ENCODE measurements at regions not wholly inside any gene's neighbourhood (a gene's known extent, or its start where the extent isn't known, plus 50 kb on each side); places are given as distances from the start of the nearest gene placed in this dataset.

- peak; percentile 76 for FAIRE-seq
Observed at GRCh38 chr10:111996103-111996502, 187.5 kb downstream of the GPAM start.

GRCh38 chr10:111998728-111999127, 184.8 kb downstream of the GPAM start:
- FAIRE-seq (no peak), DNase-seq (ENCODE audit: extremely low spot score, insufficient read length, low read depth) (no peak)

More at GRCh38 chr10:111996103-111996502, 187.5 kb downstream of the GPAM start:
- DNase-seq (ENCODE audit: extremely low spot score, insufficient read length, low read depth) = peak; percentile 3

- DNase-seq (ENCODE audit: extremely low spot score, insufficient read length, low read depth) (no peak), FAIRE-seq (no peak)
Observed at GRCh38 chr10:111999205-111999914, 184.2 kb downstream of the GPAM start.

- DNase-seq (ENCODE audit: extremely low spot score, insufficient read length, low read depth) (no peak), FAIRE-seq (no peak)
Observed at GRCh38 chr10:111999915-112000302, 183.7 kb downstream of the GPAM start.

- DNase-seq (ENCODE audit: extremely low spot score, insufficient read length, low read depth) (no peak), FAIRE-seq (no peak)
Observed at GRCh38 chr10:112000466-112000865, 183.1 kb downstream of the GPAM start.

GRCh38 chr10:112002206-112002605, 181.4 kb downstream of the GPAM start:
- DNase-seq (ENCODE audit: extremely low spot score, insufficient read length, low read depth) = no peak
- no peak for FAIRE-seq

GRCh38 chr10:112004075-112004474, 179.5 kb downstream of the GPAM start:
- DNase-seq (ENCODE audit: extremely low spot score, insufficient read length, low read depth) (no peak), FAIRE-seq (no peak)

GRCh38 chr10:112005044-112005443, 178.5 kb downstream of the GPAM start:
- FAIRE-seq (no peak), DNase-seq (ENCODE audit: extremely low spot score, insufficient read length, low read depth) (no peak)

GRCh38 chr10:112006407-112006806, 177.2 kb downstream of the GPAM start:
- DNase-seq (ENCODE audit: extremely low spot score, insufficient read length, low read depth) (no peak), FAIRE-seq (no peak)

- DNase-seq (ENCODE audit: extremely low spot score, insufficient read length, low read depth) (no peak), FAIRE-seq (no peak)
Observed at GRCh38 chr10:112006831-112007230, 176.7 kb downstream of the GPAM start.

- FAIRE-seq = no peak
- DNase-seq (ENCODE audit: extremely low spot score, insufficient read length, low read depth) = no peak
Observed at GRCh38 chr10:112022196-112022595, 161.4 kb downstream of the GPAM start.

- FAIRE-seq = no peak
- DNase-seq (ENCODE audit: extremely low spot score, insufficient read length, low read depth) = no peak
Observed at GRCh38 chr10:112024079-112024478, 159.5 kb downstream of the GPAM start.

- FAIRE-seq (no peak), DNase-seq (ENCODE audit: extremely low spot score, insufficient read length, low read depth) (no peak)
Observed at GRCh38 chr10:112025228-112025627, 158.3 kb downstream of the GPAM start.

GRCh38 chr10:112026438-112026837, 157.1 kb downstream of the GPAM start:
- FAIRE-seq (no peak), DNase-seq (ENCODE audit: extremely low spot score, insufficient read length, low read depth) (no peak)

GRCh38 chr10:112027731-112028280, 155.8 kb downstream of the GPAM start:
- no peak for DNase-seq (ENCODE audit: extremely low spot score, insufficient read length, low read depth)
- no peak for FAIRE-seq

GRCh38 chr10:112030431-112030830, 153.1 kb downstream of the GPAM start:
- DNase-seq (ENCODE audit: extremely low spot score, insufficient read length, low read depth) = no peak
- no peak for FAIRE-seq

GRCh38 chr10:112039823-112040222, 143.7 kb downstream of the GPAM start:
- DNase-seq (ENCODE audit: extremely low spot score, insufficient read length, low read depth) (no peak), FAIRE-seq (no peak)

GRCh38 chr10:112040696-112041095, 142.9 kb downstream of the GPAM start:
- FAIRE-seq (no peak), DNase-seq (ENCODE audit: extremely low spot score, insufficient read length, low read depth) (no peak)

GRCh38 chr10:112045938-112046337, 137.6 kb downstream of the GPAM start:
- no peak for FAIRE-seq

GRCh38 chr10:112047674-112048073, 135.9 kb downstream of the GPAM start:
- FAIRE-seq = no peak

More at GRCh38 chr10:112045938-112046337, 137.6 kb downstream of the GPAM start:
- DNase-seq (ENCODE audit: extremely low spot score, insufficient read length, low read depth) = no peak

GRCh38 chr10:112052166-112052565, 131.4 kb downstream of the GPAM start:
- FAIRE-seq (no peak), DNase-seq (ENCODE audit: extremely low spot score, insufficient read length, low read depth) (no peak)

More at GRCh38 chr10:112047674-112048073, 135.9 kb downstream of the GPAM start:
- DNase-seq (ENCODE audit: extremely low spot score, insufficient read length, low read depth) = no peak

GRCh38 chr10:112053895-112054294, 129.7 kb downstream of the GPAM start:
- no peak for DNase-seq (ENCODE audit: extremely low spot score, insufficient read length, low read depth)
- FAIRE-seq = no peak
